Natural killer cell (primary cell): ENCODE measurements at regions not wholly inside any gene's neighbourhood (a gene's known extent, or its start where the extent isn't known, plus 50 kb on each side); places are given as distances from the start of the nearest gene placed in this dataset.

ENCODE experiments used
- ATAC-seq, 3 donors: fragments of 150-1000 bp in 2 of 3; fragments of 200-7000 bp in 1 of 3; cut with Tn5 transposase; 1 replicate in 1 of 3; 2 replicates in 2 of 3; pipeline ENCODE4 v1.10.0; 2021; ENCODE audit warnings: mild to moderate bottlenecking in 2 of 3, moderate library complexity in 2 of 3
- DNase-seq, 2 donors: peaks; one replicate each; pipeline versions ENCODE4 v3.0.0 to v3.0.0-alpha.2; 2013 to 2021; ENCODE audit warnings: mixed read lengths in 1 of 2
- H3K27ac ChIP-seq: one replicate; pipeline ENCODE4 v1.5.1; 2013; ENCODE audit warnings: mild to moderate bottlenecking, low read length
- H3K27me3 ChIP-seq: one replicate; pipeline ENCODE4 v1.6.1; 2013; ENCODE audit warnings: low read length; ENCODE audit not compliant: control insufficient read depth, insufficient read depth
- H3K36me3 ChIP-seq: one replicate; pipeline ENCODE4 v1.6.1; 2013; ENCODE audit warnings: low read length; ENCODE audit not compliant: control insufficient read depth, insufficient read depth
- H3K4me1 ChIP-seq: one replicate; pipeline ENCODE4 v1.6.1; 2013; ENCODE audit warnings: low read length; ENCODE audit not compliant: control insufficient read depth, insufficient read depth
- H3K4me3 ChIP-seq: one replicate; pipeline ENCODE4 v1.5.1; 2013; ENCODE audit warnings: low read length
- H3K9me3 ChIP-seq: one replicate; pipeline ENCODE4 v1.6.1; 2013; ENCODE audit warnings: low read length; ENCODE audit not compliant: control insufficient read depth, insufficient read depth
- H3K27ac Mint-ChIP-seq, 2 donors: one replicate each; pipeline ENCODE4 v1.8.0; 2022; ENCODE audit warnings: mild to moderate bottlenecking in 2 of 2, mixed read lengths in 2 of 2, moderate library complexity in 1 of 2
- H3K27me3 Mint-ChIP-seq, 2 donors: one replicate each; pipeline ENCODE4 v1.8.0; 2022; ENCODE audit warnings: low read depth in 2 of 2, mixed read lengths in 2 of 2
- H3K36me3 Mint-ChIP-seq: one replicate; pipeline ENCODE4 v1.8.0; 2022; ENCODE audit warnings: mixed read lengths
- H3K4me1 Mint-ChIP-seq, 2 donors: one replicate each; pipeline ENCODE4 v1.8.0; 2022; ENCODE audit warnings: mixed read lengths in 2 of 2
- H3K4me3 Mint-ChIP-seq: one replicate; pipeline ENCODE4 v1.8.0; 2022; ENCODE audit warnings: mild to moderate bottlenecking, moderate library complexity, mixed read lengths
- H3K9me3 Mint-ChIP-seq, 2 donors: one replicate each; pipeline ENCODE4 v1.8.0; 2022; ENCODE audit warnings: mixed read lengths in 2 of 2
- WGBS: methylation state at CpG from one replicate; pipeline ENCODE4 v1.1.7; 2013; ENCODE audit warnings: missing lambda C conversion rate; ENCODE audit not compliant: insufficient coverage; 5-methylcytosine and 5-hydroxymethylcytosine counted together
- intact Hi-C: fragments of 100-400 bp; cut with micrococcal nuclease; formaldehyde crosslinking; loops from one replicate; pipeline ENCODE4 v1.14.2; 2022
- TF ChIP-seq, protein P1 (sequence below): fragments of 200-600 bp; IDR thresholded peaks from one replicate; pipeline ENCODE4 v1.8.0; 2022; ENCODE audit warnings: antibody characterized with exemption

DNA sequence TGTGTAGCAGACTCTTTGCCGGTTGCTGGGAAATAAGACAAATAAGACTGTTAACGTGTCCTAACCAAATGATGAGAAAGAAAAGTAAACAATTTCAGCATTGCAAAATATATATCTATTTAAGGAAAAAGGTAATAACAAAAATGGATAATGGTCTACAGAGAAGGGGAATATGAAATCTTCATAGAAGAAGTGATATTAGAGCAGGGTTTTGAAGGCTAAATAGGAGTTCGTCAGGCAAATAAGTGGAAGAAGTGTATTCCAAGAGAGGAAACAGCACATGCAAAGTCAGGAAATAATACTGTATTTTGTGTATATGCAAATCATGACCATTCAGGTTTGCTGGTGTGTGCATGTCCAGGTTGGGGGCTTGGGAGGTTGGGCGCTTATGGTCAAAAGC lies 55.3 kb upstream of the OSBPL3 start:
- H3K4me3 ChIP-seq, result no peak overlapping the region
- H3K36me3 ChIP-seq, result no peaks in the 10 kb centered on the region
- intact Hi-C loops, result no loop called here
- H3K27ac ChIP-seq, result no peak overlapping the region
- ATAC-seq, result no peak
- no peak overlapping the region for H3K4me3 Mint-ChIP-seq
- no peak for DNase-seq
- H3K36me3 Mint-ChIP-seq, result no peaks in the 10 kb centered on the region
- H3K27me3 ChIP-seq, result no peaks in the 10 kb centered on the region
- no peaks in the 10 kb centered on the region for H3K4me1 ChIP-seq
- no peaks in the 10 kb centered on the region for H3K4me1 Mint-ChIP-seq
- no peak overlapping the region for H3K27ac Mint-ChIP-seq
- H3K9me3 ChIP-seq, result no peaks in the 10 kb centered on the region
- no peaks in the 10 kb centered on the region for H3K9me3 Mint-ChIP-seq
- TF ChIP-seq, protein P1, sequence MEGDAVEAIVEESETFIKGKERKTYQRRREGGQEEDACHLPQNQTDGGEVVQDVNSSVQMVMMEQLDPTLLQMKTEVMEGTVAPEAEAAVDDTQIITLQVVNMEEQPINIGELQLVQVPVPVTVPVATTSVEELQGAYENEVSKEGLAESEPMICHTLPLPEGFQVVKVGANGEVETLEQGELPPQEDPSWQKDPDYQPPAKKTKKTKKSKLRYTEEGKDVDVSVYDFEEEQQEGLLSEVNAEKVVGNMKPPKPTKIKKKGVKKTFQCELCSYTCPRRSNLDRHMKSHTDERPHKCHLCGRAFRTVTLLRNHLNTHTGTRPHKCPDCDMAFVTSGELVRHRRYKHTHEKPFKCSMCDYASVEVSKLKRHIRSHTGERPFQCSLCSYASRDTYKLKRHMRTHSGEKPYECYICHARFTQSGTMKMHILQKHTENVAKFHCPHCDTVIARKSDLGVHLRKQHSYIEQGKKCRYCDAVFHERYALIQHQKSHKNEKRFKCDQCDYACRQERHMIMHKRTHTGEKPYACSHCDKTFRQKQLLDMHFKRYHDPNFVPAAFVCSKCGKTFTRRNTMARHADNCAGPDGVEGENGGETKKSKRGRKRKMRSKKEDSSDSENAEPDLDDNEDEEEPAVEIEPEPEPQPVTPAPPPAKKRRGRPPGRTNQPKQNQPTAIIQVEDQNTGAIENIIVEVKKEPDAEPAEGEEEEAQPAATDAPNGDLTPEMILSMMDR, result no peak
- H3K27me3 Mint-ChIP-seq, result peaks cover 0 to 3% of the 10 kb centered on the region in 2 donors
- 91% methylated on average over 3 of the region's 4 CpGs for WGBS

DNA sequence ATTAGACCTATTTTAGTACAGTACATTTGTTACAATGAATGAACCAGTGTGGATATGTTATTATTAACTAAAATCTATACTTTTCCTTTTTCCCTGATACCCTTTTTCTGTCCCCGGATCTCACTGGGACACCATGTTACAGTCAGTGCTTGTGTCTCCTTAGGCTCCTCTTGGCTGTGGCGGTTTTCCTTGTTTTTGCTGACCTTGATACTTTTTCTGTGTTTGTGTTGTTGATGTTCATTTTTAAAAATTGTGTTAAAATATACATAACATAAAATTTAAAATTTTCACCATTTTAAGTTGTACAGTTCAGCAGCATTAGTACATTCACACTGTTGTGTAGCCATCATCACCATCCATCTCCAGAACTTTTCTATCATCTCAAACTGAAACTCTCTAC lies 54.2 kb upstream of the OSBPL3 start:
- ATAC-seq, result no peak
- TF ChIP-seq, protein P1, result no peak

GRCh38 chr7:25032774-25033743 lies 53.1 kb upstream of the OSBPL3 start:
- H3K27me3 ChIP-seq, result no peaks in the 10 kb centered on the region
- H3K4me3 Mint-ChIP-seq, result no peak overlapping the region
- H3K9me3 Mint-ChIP-seq, result no peaks in the 10 kb centered on the region
- no peak overlapping the region for H3K27ac ChIP-seq
- peaks cover 0 to 3% of the 10 kb centered on the region in 2 donors for H3K27me3 Mint-ChIP-seq
- no peak for DNase-seq
- no peak overlapping the region for H3K27ac Mint-ChIP-seq
- no peaks in the 10 kb centered on the region for H3K36me3 ChIP-seq
- H3K4me1 Mint-ChIP-seq, result peaks cover 13 to 17% of the 10 kb centered on the region in 2 donors
- H3K4me1 ChIP-seq, result peaks cover 12% of the 10 kb centered on the region
- TF ChIP-seq, protein P1, result no peak
- no peaks in the 10 kb centered on the region for H3K9me3 ChIP-seq
- ATAC-seq, result no peak
- 92% methylated on average over 11 of the region's 11 CpGs for WGBS
- H3K4me3 ChIP-seq, result no peak overlapping the region
- no peaks in the 10 kb centered on the region for H3K36me3 Mint-ChIP-seq
- intact Hi-C loops, result no loop called here

More for the DNA sequence above, 54.2 kb upstream of the OSBPL3 start:
- H3K36me3 ChIP-seq, result no peaks in the 10 kb centered on the region
- no peak overlapping the region for H3K4me3 ChIP-seq
- H3K27me3 ChIP-seq, result no peaks in the 10 kb centered on the region
- no peak overlapping the region for H3K27ac ChIP-seq
- Mint-ChIP-seq H3K36me3 (no peaks in the 10 kb centered on the region), H3K4me3 (no peak overlapping the region), H3K27ac (no peak overlapping the region), H3K4me1 (peaks cover 2 to 6% of the 10 kb centered on the region in 2 donors), H3K9me3 (no peaks in the 10 kb centered on the region), H3K27me3 (peaks cover 0 to 3% of the 10 kb centered on the region in 2 donors)
- WGBS, result 100% methylated on average over 1 of the region's 2 CpGs
- intact Hi-C loops, result no loop called here
- H3K4me1 ChIP-seq, result peaks cover 2% of the 10 kb centered on the region
- no peak for DNase-seq
- H3K9me3 ChIP-seq, result no peaks in the 10 kb centered on the region
